C4-2B (cell line): ENCODE measurements at regions not wholly inside any gene's neighbourhood (a gene's known extent, or its start where the extent isn't known, plus 50 kb on each side); places are given as distances from the start of the nearest gene placed in this dataset.

Source experiments
- CTCF ChIP-seq: fragments of 450-650 bp; conservative IDR thresholded peaks from 2 replicates; pipeline ENCODE4 v1.5.1; 2017; ENCODE audit warnings: mild to moderate bottlenecking
- ZFX ChIP-seq: fragments of 450-650 bp; IDR thresholded peaks from 2 replicates; pipeline ENCODE4 v1.6.1; 2017

GRCh38 chr5:67876371-67876770, 339.2 kb upstream of the PIK3R1 start:
- TF ChIP-seq CTCF, result no peak
- no peak for TF ChIP-seq ZFX
